H1 (cell line): ENCODE measurements at regions not wholly inside any gene's neighbourhood (a gene's known extent, or its start where the extent isn't known, plus 50 kb on each side); places are given as distances from the start of the nearest gene placed in this dataset.

Experiments used
- CHD1 ChIP-seq: IDR thresholded peaks from 2 replicates; pipeline ENCODE4 v1.6.1; 2012; ENCODE audit warnings: low read depth, low read length, improper control_type of control experiment
- CREB1 ChIP-seq: IDR thresholded peaks from 2 replicates; pipeline ENCODE4 v1.6.1; 2012; ENCODE audit warnings: inconsistent platforms
- EZH2 ChIP-seq: fragments of 200-600 bp; sonication (generic); IDR thresholded peaks from 2 replicates; pipeline ENCODE4 v1.7.1; 2012; ENCODE audit warnings: low read depth, mild to moderate bottlenecking, moderate library complexity, low read length, inconsistent platforms; ENCODE audit not compliant: severe bottlenecking
- GABPA ChIP-seq: IDR thresholded peaks from 2 replicates; pipeline ENCODE4 v1.6.1; 2011; ENCODE audit warnings: mild to moderate bottlenecking, low read length, moderate library complexity, borderline replicate concordance; ENCODE audit not compliant: insufficient read depth
- KDM4A ChIP-seq: IDR thresholded peaks from one replicate; pipeline ENCODE4 v1.7.1; 2012; ENCODE audit warnings: low read depth, mild to moderate bottlenecking, moderate library complexity, low read length, inconsistent platforms; ENCODE audit not compliant: severe bottlenecking
- NANOG ChIP-seq: IDR thresholded peaks from 2 replicates; pipeline ENCODE4 v1.6.1; 2011; ENCODE audit warnings: low read length, low read depth, mild to moderate bottlenecking, inconsistent platforms; ENCODE audit not compliant: insufficient read depth, poor library complexity, severe bottlenecking
- POLR2AphosphoS5 ChIP-seq: IDR thresholded peaks from 2 replicates; pipeline ENCODE4 v1.6.1; 2011; ENCODE audit warnings: low read depth, low read length
- RNF2 ChIP-seq: fragments of 200-900, 300-1000 bp; sonication (generic); IDR thresholded peaks from 2 replicates; pipeline ENCODE4 v1.7.1; 2016; ENCODE audit warnings: borderline replicate concordance, low read depth, mild to moderate bottlenecking, antibody characterized with exemption, low read length; ENCODE audit not compliant: poor library complexity, severe bottlenecking; ENCODE audit errors: missing control alignments

GRCh38 chr4:77354550-77354949, 197.5 kb downstream of the CCNG2 start (continued):
- TF ChIP-seq GABPA (no peak), CREB1 (no peak), RNF2 (no peak), EZH2 (no peak), KDM4A (no peak), POLR2AphosphoS5 (no peak), CHD1 (no peak), NANOG (no peak)
